ENCODE measurements at regions not wholly inside any gene's neighbourhood (a gene's known extent, or its start where the extent isn't known, plus 50 kb on each side); places are given as distances from the start of the nearest gene placed in this dataset.

- no peak for TF ChIP-seq SPI1 (IDR thresholded peaks at IDR 0.05; ENCODE audit: borderline replicate concordance, low read depth)
- no peak for TF ChIP-seq CTCF (IDR thresholded peaks at IDR 0.05; ENCODE audit: insufficient read depth, low read length)
- no peak for TF ChIP-seq REST (IDR thresholded peaks at IDR 0.05; ENCODE audit: insufficient replicate concordance, low read depth)
- TF ChIP-seq GABPA (IDR thresholded peaks at IDR 0.05; ENCODE audit: low read depth): no peak
- TF ChIP-seq POLR2AphosphoS5 (IDR thresholded peaks at IDR 0.05; ENCODE audit: low read depth): no peak
- no peaks in the 10 kb centered on the region for H3K27me3 ChIP-seq (ENCODE audit: insufficient read depth, poor library complexity, severe bottlenecking)
- no peak for DNase-seq (ENCODE audit: low read depth in 1 of 2, low spot score in 1 of 2)
- H3K4me3 ChIP-seq (replicated peaks; ENCODE audit: insufficient read depth, low read length): no peak overlapping the region
- no peak overlapping the region for H3K27ac ChIP-seq (replicated peaks)
Measured at GRCh38 chr1:199832451-199832850, 195.1 kb upstream of the NR5A2 start.

- H3K27me3 ChIP-seq (ENCODE audit: insufficient read depth, poor library complexity, severe bottlenecking): no peaks in the 10 kb centered on the region
- no peak for DNase-seq (ENCODE audit: low read depth in 1 of 2, low spot score in 1 of 2)
- no peak overlapping the region for H3K27ac ChIP-seq (replicated peaks)
- H3K4me3 ChIP-seq (replicated peaks; ENCODE audit: insufficient read depth, low read length): no peak overlapping the region
- TF ChIP-seq CTCF (IDR thresholded peaks at IDR 0.05; ENCODE audit: insufficient read depth, low read length): no peak
- no peak for TF ChIP-seq REST (IDR thresholded peaks at IDR 0.05; ENCODE audit: insufficient replicate concordance, low read depth)
- no peak for TF ChIP-seq GABPA (IDR thresholded peaks at IDR 0.05; ENCODE audit: low read depth)
- TF ChIP-seq SPI1 (IDR thresholded peaks at IDR 0.05; ENCODE audit: borderline replicate concordance, low read depth): no peak
- TF ChIP-seq POLR2AphosphoS5 (IDR thresholded peaks at IDR 0.05; ENCODE audit: low read depth): no peak
Measured at GRCh38 chr1:199834711-199835110, 192.8 kb upstream of the NR5A2 start.

- no peak for TF ChIP-seq CTCF (IDR thresholded peaks at IDR 0.05; ENCODE audit: insufficient read depth, low read length)
- TF ChIP-seq GABPA (IDR thresholded peaks at IDR 0.05; ENCODE audit: low read depth): no peak
- TF ChIP-seq POLR2AphosphoS5 (IDR thresholded peaks at IDR 0.05; ENCODE audit: low read depth): no peak
- no peak for TF ChIP-seq REST (IDR thresholded peaks at IDR 0.05; ENCODE audit: insufficient replicate concordance, low read depth)
- no peak for TF ChIP-seq SPI1 (IDR thresholded peaks at IDR 0.05; ENCODE audit: borderline replicate concordance, low read depth)
- no peaks in the 10 kb centered on the region for H3K27me3 ChIP-seq (ENCODE audit: insufficient read depth, poor library complexity, severe bottlenecking)
- DNase-seq (ENCODE audit: low read depth in 1 of 2, low spot score in 1 of 2): no peak
- H3K4me3 ChIP-seq (replicated peaks; ENCODE audit: insufficient read depth, low read length): no peak overlapping the region
- no peak overlapping the region for H3K27ac ChIP-seq (replicated peaks)
Measured at GRCh38 chr1:199836430-199836829, 191.1 kb upstream of the NR5A2 start.

Measured in HL-60 (cell line).